Osteoblast (primary cell): ENCODE measurements at regions not wholly inside any gene's neighbourhood (a gene's known extent, or its start where the extent isn't known, plus 50 kb on each side); places are given as distances from the start of the nearest gene placed in this dataset.

Experiments
- DNase-seq: peaks from one replicate; pipeline ENCODE4 v3.0.0; 2011; ENCODE audit warnings: low spot score, mixed read lengths; ENCODE audit not compliant: insufficient read length; ENCODE audit errors: missing footprints
- H2AFZ ChIP-seq: 2 replicates; pipeline ENCODE4 v1.6.0; 2011; ENCODE audit warnings: mild to moderate bottlenecking, low read length
- H3K27ac ChIP-seq: 2 replicates; pipeline ENCODE4 v1.5.1; 2011; ENCODE audit warnings: mild to moderate bottlenecking, low read depth, low read length, moderate library complexity
- H3K27me3 ChIP-seq: 2 replicates; pipeline ENCODE4 v1.6.0; 2012; ENCODE audit warnings: mild to moderate bottlenecking, control low read depth, inconsistent platforms, low read length, moderate library complexity; ENCODE audit not compliant: insufficient read depth
- H3K36me3 ChIP-seq: 2 replicates; pipeline ENCODE4 v1.5.1; 2011; ENCODE audit warnings: mild to moderate bottlenecking, low read length, control low read depth, moderate library complexity; ENCODE audit not compliant: insufficient read depth
- H3K4me1 ChIP-seq: 2 replicates; pipeline ENCODE4 v1.5.1; 2011; ENCODE audit warnings: mild to moderate bottlenecking, low read length, control low read depth, moderate library complexity; ENCODE audit not compliant: insufficient read depth
- H3K4me2 ChIP-seq: 2 replicates; pipeline ENCODE4 v1.6.0; 2011; ENCODE audit warnings: mild to moderate bottlenecking, low read length; ENCODE audit not compliant: insufficient read depth
- H3K4me3 ChIP-seq: fragments of 200-600 bp; sonication (generic); 3 replicates; pipeline ENCODE4 v1.5.1; 2012; ENCODE audit warnings: mild to moderate bottlenecking, low read length, inconsistent platforms; ENCODE audit not compliant: insufficient read depth
- H3K79me2 ChIP-seq: 2 replicates; pipeline ENCODE4 v1.6.0; 2012; ENCODE audit warnings: mild to moderate bottlenecking, low read length, control low read depth, inconsistent platforms; ENCODE audit not compliant: insufficient read depth
- H3K9me3 ChIP-seq: 2 replicates; pipeline ENCODE4 v1.5.1; 2011; ENCODE audit warnings: low read depth, low read length, control low read depth
- H4K20me1 ChIP-seq: 2 replicates; pipeline ENCODE4 v1.6.0; 2012; ENCODE audit warnings: mild to moderate bottlenecking, low read length, control low read depth; ENCODE audit not compliant: insufficient read depth
- CTCF ChIP-seq: IDR thresholded peaks from 2 replicates; pipeline ENCODE4 v1.5.1; 2011; ENCODE audit warnings: mild to moderate bottlenecking, low read depth, low read length, moderate library complexity; ENCODE audit errors: extremely low read depth

GRCh38 chr9:38192731-38193265 lies 123.8 kb upstream of the SHB start:
- no peak for DNase-seq
- H3K4me2 ChIP-seq: no peak overlapping the region
- H3K4me1 ChIP-seq: no peaks in the 10 kb centered on the region
- no peaks in the 10 kb centered on the region for H4K20me1 ChIP-seq
- H3K79me2 ChIP-seq: no peaks in the 10 kb centered on the region
- H3K9me3 ChIP-seq: no peaks in the 10 kb centered on the region
- no peak overlapping the region for H3K4me3 ChIP-seq
- H2AFZ ChIP-seq: no peak overlapping the region
- H3K36me3 ChIP-seq: no peaks in the 10 kb centered on the region
- TF ChIP-seq CTCF: no peak
- no peak overlapping the region for H3K27ac ChIP-seq
- H3K27me3 ChIP-seq: peaks cover 11% of the 10 kb centered on the region

GRCh38 chr9:38186404-38187115 lies 117.5 kb upstream of the SHB start:
- Histone ChIP-seq H3K4me3 (no peak overlapping the region), H4K20me1 (no peaks in the 10 kb centered on the region), H3K79me2 (no peaks in the 10 kb centered on the region), H2AFZ (no peak overlapping the region), H3K9me3 (no peaks in the 10 kb centered on the region), H3K4me2 (no peak overlapping the region), H3K27ac (no peak overlapping the region), H3K36me3 (no peaks in the 10 kb centered on the region), H3K27me3 (no peaks in the 10 kb centered on the region), H3K4me1 (peaks cover 7% of the 10 kb centered on the region)
- no peak for TF ChIP-seq CTCF
- no peak for DNase-seq

GRCh38 chr9:38185647-38186403 lies 116.8 kb upstream of the SHB start:
- Histone ChIP-seq H3K36me3 (no peaks in the 10 kb centered on the region), H3K27ac (no peak overlapping the region), H3K4me1 (peaks cover 7% of the 10 kb centered on the region), H3K79me2 (no peaks in the 10 kb centered on the region), H2AFZ (no peak overlapping the region), H3K4me2 (no peak overlapping the region), H3K9me3 (no peaks in the 10 kb centered on the region), H3K4me3 (no peak overlapping the region), H4K20me1 (no peaks in the 10 kb centered on the region), H3K27me3 (peaks cover 2% of the 10 kb centered on the region)
- DNase-seq: no peak
- no peak for TF ChIP-seq CTCF

- Histone ChIP-seq H3K79me2 (no peaks in the 10 kb centered on the region), H3K4me1 (peaks cover 7% of the 10 kb centered on the region), H3K27me3 (peaks cover 5% of the 10 kb centered on the region), H2AFZ (no peak overlapping the region), H3K9me3 (no peaks in the 10 kb centered on the region), H3K4me2 (no peak overlapping the region), H4K20me1 (no peaks in the 10 kb centered on the region), H3K4me3 (no peak overlapping the region), H3K27ac (no peak overlapping the region), H3K36me3 (no peaks in the 10 kb centered on the region)
- DNase-seq: no peak
- no peak for TF ChIP-seq CTCF
Observed at GRCh38 chr9:38183994-38184568, 115.1 kb upstream of the SHB start.
